Activated T-cell treated with anti-CD3 and anti-CD28 coated beads, Interleukin-2, amount 50 U/mL, for 1 hour (primary cell): ENCODE measurements at regions not wholly inside any gene's neighbourhood (a gene's known extent, or its start where the extent isn't known, plus 50 kb on each side); places are given as distances from the start of the nearest gene placed in this dataset.

Source experiments
- DNase-seq: peaks from one replicate; pipeline ENCODE4 v3.0.0-alpha.2; 2020

DNA sequence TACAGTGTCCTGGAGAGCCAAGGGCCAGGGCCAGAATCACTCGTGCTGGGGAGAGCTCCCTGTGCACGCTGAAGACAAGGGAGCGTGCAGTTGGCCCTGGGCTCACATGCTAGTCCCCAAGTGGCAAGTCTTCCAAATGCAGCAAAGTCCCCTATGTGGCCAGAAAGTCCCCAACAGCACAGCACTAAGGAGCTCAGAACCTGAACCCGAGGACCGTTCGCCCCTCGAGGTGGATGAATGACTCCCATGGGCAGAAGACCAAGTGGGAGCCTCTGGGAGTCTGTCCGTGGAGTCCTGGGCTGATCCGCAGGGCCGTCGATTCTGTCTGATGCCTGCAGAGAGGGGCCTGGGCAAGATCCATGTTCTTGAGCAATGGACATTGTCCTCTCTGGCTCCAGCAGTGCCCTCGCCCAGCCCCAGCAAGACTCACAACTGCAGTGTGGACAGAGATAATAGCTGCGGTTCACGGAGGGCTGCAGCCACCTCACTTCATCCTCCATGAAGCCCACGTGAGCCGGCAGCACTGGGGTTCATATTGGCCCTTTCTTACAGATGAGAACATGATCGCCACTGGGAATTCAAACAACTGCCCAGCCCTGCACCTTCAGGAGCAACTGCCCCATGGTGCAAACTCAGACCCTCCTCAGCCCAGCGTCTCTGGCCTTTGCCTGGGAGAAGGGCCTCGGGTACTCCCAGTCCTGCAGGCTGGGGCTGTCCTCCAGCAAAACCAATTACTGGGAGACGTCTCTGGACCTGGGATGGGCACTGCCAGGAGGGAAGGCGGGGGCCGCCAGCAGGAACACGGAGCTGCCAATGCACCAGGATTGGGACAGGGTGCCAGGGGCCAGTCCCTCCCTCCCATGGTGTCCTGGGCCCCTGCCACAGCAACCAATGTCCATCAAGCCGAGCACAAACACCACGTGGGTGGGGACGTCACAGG is 243.7 kb downstream of the NPHP4 start:
- DNase-seq, result peak; percentile 8

GRCh38 chr1:5747426-5748285 is 244.6 kb downstream of the NPHP4 start:
- DNase-seq, result peak; percentile 8

GRCh38 chr1:5746611-5747425 is 245.4 kb downstream of the NPHP4 start:
- no peak for DNase-seq

DNA sequence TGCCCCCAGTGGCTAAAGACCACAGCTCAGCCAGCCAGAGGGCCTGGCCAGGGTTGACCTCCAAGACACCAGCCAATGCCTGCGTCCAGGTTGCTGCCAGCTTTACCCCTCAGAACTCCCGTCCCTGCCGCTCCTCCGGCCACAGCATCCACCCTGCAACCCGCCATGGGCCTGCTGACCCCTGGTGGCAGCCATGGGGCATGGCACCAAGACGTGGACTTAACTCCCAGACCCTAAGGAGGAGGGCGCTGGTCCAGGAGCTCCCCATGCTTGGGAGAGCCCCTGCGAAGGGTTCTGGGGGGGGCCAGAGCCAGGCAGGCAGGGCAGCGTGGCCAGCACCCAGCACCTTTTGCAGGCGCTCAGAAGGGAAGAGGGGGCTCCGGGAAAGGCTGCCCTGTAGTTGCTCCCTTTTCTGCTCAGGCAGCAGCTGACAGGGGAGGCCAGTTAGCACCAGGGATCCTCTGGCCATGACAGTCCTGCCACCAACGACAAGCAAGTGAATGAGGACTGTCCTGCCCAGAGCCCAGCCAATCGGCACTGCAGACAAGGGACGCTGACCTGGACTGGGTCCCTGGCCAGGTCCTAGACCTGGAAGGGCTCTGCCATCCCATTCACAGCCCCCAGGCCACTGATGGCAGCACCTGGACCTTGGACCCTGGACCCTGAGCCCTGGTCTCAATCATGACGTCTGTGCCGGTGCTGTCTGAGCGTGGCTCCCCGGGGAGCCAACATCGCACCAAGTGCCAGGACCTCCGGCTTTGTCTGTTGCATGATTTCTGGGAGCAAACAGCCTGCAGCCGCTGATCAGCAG is 246.2 kb downstream of the NPHP4 start:
- peak; percentile 62 for DNase-seq

GRCh38 chr1:5744911-5745799 is 247.1 kb downstream of the NPHP4 start:
- peak; percentile 10 for DNase-seq

DNA sequence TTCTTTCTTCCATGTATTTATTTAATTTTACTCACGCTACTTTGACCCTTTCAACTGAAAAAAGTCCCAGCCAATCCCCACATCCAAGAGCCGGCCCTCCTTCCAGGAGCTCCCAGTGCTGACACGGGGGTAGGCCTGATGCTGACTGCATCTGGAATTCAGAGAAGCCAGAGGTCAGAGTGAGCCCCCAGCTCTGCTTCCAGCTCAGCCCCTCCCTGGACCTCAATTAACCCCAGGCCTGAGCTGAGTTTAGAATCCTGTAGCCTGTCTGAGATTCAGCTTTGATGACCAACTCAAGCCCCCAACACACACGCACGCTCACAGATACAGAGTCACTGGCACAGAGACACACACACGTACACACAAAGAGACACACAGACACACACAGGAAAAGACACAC is 247.9 kb downstream of the NPHP4 start:
- DNase-seq, result no peak

DNA sequence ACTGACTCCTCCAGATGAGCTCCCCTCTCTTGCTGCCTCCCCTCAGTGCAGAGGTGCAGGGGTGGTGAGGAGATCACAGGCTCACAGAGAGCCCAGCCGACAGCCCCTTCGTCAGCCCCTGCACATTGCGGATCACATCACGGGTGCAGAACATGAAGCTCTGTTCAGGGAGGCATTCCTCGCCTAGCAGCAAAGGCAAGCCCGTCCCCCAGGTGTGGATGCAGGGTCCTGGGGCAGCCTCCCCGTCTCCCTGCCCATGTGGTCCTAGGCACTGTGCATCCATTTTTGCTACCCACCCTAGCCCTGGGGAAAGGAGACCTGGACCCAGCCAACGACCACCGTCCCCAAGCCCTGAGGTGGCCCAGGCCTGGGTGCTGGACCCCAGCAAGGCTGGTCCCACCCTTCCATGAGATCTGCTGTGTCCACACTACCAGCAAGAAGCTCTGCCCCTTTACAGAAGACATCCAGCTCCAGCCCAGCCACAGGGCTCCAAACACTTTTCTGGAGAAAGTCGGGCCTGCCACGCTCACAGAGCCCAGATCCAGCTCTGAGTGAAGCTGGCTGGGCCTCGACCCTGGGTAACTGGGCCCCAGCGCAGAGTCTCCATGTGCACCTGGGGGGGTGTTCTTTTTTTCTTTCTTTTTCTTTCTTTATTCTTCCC is 248.7 kb downstream of the NPHP4 start:
- DNase-seq, result peak; percentile 16

GRCh38 chr1:5742801-5743200 is 249.4 kb downstream of the NPHP4 start:
- DNase-seq, result peak; percentile 7

GRCh38 chr1:5742032-5742431 is 250.2 kb downstream of the NPHP4 start:
- no peak for DNase-seq

- DNase-seq, result no peak
These were observed 251.1 kb downstream of the NPHP4 start for GRCh38 chr1:5740865-5741860.

DNA sequence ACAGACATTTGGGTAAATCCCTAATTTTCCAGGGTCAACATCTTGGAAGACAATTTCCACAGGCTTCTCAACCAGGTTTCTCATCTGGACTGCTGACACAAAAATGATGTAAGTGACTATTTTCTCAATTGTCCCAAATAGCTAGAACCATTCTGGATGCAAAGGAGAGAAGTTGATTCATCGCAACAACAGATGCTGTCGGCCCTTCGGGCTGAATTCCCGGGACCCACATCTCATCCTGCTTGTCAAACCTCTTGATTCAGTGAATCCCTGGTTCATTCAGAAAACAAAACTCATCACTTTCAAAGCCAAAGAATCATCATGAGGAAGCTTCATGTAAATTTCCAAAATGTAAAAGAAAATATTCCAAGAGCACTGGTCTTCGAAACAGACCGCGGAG is 251.8 kb downstream of the NPHP4 start:
- DNase-seq, result no peak

GRCh38 chr1:5739561-5740078 is 252.6 kb downstream of the NPHP4 start:
- no peak for DNase-seq

- DNase-seq, result peak; percentile 5
These were observed 253.2 kb downstream of the NPHP4 start for GRCh38 chr1:5738911-5739462.

DNA sequence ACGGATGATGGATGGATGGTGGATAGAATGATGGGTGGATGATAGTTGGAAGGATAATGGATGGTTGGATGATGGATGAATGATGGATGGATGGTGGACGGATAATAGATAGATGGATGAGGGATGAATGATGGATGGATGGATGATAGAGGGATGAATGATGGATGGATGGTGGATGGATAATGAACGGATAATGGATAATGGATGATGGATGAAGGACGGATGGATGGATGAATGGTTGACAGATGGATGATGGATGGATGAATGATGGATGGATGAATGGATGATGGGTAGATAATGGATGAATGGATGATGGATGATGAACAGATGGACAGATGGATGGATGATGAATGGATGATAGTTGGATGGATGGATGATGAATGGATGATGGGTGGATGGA is 255.1 kb downstream of the NPHP4 start:
- no peak for DNase-seq

- no peak for DNase-seq
These were observed 257.2 kb downstream of the NPHP4 start for GRCh38 chr1:5734996-5735395.

DNA sequence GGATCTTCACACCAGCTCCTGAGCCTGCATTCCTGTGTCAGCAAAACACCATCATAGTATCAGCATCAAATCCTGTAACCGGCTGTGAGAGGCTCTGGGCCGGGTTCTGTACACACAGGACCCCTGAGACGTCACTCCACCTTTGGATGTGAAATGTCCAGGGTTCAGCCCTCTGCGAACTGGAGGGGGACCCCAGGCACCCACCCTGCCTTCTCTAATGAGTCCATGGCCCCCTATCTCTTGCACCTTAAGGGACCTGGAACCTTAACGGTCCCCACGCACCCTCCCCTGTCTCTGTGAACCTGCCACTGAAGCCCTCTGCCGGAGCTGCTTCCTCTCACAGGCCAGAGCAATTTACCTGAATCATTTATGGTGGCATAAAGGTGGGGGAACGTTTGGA is 257.8 kb downstream of the NPHP4 start:
- no peak for DNase-seq

DNA sequence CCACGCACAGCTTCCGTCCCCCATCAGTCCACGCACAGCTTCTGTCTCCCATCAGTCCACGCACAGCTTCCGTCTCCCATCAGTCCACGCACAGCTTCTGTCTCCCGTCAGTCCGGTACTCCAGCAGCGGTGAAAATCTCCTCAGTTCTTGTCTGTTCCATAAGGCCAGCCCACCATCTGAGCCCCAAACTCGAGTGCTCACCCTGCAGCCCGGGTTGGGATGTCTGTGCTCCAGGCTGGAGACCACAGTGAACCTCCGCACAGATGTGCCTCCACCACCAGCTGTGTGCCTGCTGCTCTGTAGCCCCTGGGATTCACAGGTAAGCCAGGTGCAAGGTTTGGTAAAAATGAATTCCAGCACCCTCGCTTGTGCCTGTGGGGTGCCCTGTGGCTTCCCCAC is 258.6 kb downstream of the NPHP4 start:
- DNase-seq, result no peak

- DNase-seq, result no peak
These were observed 261.2 kb downstream of the NPHP4 start for GRCh38 chr1:5731110-5731423.
